ENCODE measurements at regions not wholly inside any gene's neighbourhood (a gene's known extent, or its start where the extent isn't known, plus 50 kb on each side); places are given as distances from the start of the nearest gene placed in this dataset.

DNA sequence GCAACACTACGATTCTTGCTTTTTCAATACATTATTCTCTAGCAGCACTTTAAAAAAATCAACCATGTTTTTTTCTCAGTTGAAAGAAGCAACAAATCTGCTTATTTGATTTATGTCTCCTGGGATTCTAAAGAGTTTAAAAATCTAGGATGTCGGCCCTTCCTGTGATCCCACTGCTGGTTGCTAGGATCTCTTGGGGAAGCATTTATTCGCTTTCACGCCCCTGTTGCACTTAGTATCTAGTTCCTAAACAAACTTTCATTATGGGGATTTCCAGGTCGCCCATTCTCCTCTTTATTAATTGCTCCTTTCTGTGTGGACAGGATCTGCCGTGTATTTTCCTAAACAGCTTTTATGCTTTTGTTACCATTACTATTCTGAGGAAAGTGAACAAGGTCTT is 313.5 kb downstream of the AGTPBP1 start:
- no peak for DNase-seq (ENCODE audit: low spot score)
- no peak overlapping the region for H3K27ac ChIP-seq
- H3K4me3 ChIP-seq: no peak overlapping the region
- TF ChIP-seq, protein P1, sequence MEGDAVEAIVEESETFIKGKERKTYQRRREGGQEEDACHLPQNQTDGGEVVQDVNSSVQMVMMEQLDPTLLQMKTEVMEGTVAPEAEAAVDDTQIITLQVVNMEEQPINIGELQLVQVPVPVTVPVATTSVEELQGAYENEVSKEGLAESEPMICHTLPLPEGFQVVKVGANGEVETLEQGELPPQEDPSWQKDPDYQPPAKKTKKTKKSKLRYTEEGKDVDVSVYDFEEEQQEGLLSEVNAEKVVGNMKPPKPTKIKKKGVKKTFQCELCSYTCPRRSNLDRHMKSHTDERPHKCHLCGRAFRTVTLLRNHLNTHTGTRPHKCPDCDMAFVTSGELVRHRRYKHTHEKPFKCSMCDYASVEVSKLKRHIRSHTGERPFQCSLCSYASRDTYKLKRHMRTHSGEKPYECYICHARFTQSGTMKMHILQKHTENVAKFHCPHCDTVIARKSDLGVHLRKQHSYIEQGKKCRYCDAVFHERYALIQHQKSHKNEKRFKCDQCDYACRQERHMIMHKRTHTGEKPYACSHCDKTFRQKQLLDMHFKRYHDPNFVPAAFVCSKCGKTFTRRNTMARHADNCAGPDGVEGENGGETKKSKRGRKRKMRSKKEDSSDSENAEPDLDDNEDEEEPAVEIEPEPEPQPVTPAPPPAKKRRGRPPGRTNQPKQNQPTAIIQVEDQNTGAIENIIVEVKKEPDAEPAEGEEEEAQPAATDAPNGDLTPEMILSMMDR (IDR thresholded peaks at IDR 0.05): no peak

DNA sequence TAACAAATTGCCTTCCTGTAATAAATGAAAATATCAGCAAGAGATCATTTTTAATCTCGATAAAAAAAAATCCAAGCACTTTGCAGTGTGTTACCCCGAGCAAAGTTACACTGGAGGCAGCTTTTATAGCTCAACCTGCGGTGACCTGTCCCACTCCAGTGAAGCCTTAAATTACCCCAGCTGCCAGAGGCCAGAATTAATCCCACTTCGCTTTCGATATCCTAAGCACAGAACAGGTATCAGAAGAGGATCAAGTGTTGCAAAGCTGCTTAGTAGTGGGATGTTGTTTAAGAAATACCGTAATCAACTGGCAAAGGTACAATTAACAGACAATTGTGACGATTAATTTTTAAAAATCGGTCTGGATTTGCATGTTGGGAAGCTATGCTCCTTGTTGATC is 314.0 kb downstream of the AGTPBP1 start:
- TF ChIP-seq, protein P1 (IDR thresholded peaks at IDR 0.05): no peak
- no peak for DNase-seq (ENCODE audit: low spot score)
- no peak overlapping the region for H3K4me3 ChIP-seq
- no peak overlapping the region for H3K27ac ChIP-seq

DNA sequence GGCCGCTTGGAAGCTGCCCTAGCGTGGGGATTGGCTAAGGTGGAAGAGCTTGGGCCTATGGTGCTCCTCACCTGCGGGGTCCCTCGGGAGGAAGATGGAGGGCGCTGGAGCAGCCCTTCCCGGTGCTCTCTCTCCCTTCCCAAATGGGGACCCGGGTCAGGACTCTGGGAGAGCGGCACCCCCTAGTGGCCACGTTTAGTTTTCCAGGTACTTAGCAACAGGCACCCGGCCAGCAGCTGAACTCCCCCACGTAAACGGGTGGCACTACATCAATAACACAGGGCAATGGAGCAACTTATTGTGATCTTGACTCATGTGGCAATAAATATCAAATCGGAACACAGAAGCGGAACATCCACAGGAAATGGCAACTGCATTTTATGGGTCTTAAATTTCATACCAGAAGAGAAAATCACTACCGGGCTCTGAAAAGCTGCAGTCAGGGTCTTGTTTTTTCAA is 316.6 kb downstream of the AGTPBP1 start:
- no peak for DNase-seq (ENCODE audit: low spot score)
- Histone ChIP-seq H3K27ac (no peak overlapping the region), H3K4me3 (no peak overlapping the region)
- TF ChIP-seq, protein P1 (IDR thresholded peaks at IDR 0.05): peak; percentile 23

DNA sequence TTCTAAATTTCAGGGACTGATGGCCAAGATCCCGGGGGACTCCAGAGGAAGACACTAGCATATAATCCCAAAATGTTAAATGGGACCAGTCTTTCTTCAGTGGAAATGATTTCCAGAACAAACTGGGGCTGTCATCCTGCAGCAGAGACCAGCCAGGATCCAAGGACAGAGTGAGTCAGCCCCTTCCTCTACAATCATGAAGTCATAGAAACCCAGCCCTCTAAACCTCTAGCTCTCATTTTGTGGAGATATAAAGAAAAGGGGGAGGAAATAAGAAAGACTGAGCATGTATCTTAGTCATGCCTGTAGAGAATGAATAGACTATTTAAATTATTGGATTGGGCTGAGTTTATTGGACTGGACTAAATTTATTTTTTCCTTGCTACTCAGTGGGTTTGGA is 318.3 kb downstream of the AGTPBP1 start:
- H3K27ac ChIP-seq: no peak overlapping the region
- TF ChIP-seq, protein P1 (IDR thresholded peaks at IDR 0.05): no peak
- H3K4me3 ChIP-seq: no peak overlapping the region
- no peak for DNase-seq (ENCODE audit: low spot score)

DNA sequence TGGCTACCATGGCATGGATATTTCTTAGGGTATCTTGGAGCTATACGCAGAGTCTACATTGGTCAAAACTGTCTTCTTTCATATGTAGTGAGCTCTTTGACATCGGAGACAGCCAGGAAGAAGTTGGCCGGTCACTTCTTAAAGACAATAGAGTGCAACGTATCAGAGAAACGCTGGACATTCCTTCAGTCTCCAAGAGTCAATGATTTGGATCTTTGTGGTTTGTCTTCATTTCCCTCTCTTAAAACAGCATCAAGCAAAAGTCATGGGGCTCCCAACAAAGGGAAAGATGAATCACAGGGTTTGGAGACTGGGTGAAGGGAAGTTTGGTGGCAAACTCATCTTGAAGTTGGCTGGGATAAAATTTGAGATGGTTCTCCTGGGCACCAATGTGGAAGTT is 320.1 kb downstream of the AGTPBP1 start:
- TF ChIP-seq, protein P1 (IDR thresholded peaks at IDR 0.05): no peak
- Histone ChIP-seq H3K27ac (no peak overlapping the region), H3K4me3 (no peak overlapping the region)
- no peak for DNase-seq (ENCODE audit: low spot score)

DNA sequence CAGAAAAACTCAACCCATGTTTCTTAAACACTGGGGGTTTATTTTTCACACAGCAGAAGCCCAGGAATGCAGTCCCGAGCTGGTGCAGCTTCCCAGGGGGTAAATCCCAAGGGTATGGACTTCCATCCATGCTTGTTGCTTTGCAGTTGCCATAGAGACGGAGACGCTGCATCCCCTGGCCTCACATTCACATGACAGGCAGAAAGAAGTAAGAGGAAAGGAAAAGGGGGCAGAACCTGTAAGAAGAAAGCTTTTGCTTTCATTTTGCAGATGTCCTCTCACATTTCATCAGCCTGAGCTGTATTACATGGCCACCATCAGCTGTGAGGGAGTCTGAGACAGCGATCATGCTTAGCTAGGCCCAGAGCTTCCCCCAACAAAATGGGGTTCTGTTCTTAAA is 321.0 kb downstream of the AGTPBP1 start:
- Histone ChIP-seq H3K4me3 (no peak overlapping the region), H3K27ac (no peak overlapping the region)
- DNase-seq (ENCODE audit: low spot score): no peak
- TF ChIP-seq, protein P1 (IDR thresholded peaks at IDR 0.05): no peak

DNA sequence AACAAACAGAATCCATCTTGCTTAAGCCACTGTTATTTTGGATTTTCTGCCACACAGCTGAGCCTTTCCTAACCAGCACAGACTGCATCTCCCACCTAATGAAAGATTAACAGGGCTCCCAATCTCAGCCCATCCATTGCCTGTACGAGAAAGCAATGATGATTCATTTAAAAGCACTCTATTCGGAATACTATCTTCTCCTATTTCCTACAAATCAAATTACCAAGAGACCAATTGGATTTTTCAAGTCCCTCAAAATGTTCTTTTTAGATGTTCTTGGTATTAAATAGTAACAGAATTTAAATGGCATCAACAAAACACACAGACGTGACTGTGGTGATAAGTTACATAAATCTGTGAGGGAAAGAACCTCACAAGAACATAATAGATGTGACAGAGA is 324.1 kb downstream of the AGTPBP1 start:
- TF ChIP-seq, protein P1 (IDR thresholded peaks at IDR 0.05): no peak
- Histone ChIP-seq H3K4me3 (no peak overlapping the region), H3K27ac (no peak overlapping the region)
- DNase-seq (ENCODE audit: low spot score): no peak
